ENCODE measurements at regions not wholly inside any gene's neighbourhood (a gene's known extent, or its start where the extent isn't known, plus 50 kb on each side); places are given as distances from the start of the nearest gene placed in this dataset.

DNA sequence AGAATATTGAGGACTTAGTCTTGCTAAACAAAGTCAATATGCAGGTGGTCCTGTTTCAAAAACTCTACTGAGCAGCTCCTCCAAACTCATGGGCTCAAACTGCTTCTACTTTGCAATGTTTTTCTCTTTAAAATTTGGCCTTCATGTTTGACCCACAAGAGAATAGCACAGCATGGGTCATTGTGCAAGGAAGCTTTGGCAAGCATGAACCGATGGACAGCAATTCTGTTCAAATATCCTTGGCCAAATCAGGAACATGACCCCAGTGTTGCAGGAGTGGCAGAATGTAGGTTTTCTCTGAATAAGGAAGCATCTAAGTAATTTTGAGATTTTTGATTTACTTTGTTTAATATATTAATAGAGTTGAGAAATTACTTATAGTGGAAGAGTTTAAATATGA, 477.9 kb downstream of the KCNJ3 start:
- FAIRE-seq (no peak), DNase-seq (ENCODE audit: low read depth in 1 of 2, low spot score in 2 of 2) (no peak)
- H3K9ac ChIP-seq (replicated peaks in 1 of 4; ENCODE audit: extremely low read depth in 1 of 4, low read depth in 3 of 4, low read length in 3 of 4) = no peak overlapping the region
- H3K79me1 ChIP-seq (ENCODE audit: low read depth, low read length) = no peaks in the 10 kb centered on the region
- WGBS, 2 experiments (ENCODE audit: extremely low coverage in 1 of 2, insufficient coverage in 1 of 2, insufficient read length in 1 of 2, insufficient replicate concordance in 2 of 2, low coverage in 1 of 2, low lambda C conversion rate in 2 of 2, missing lambda C conversion rate in 1 of 2) = 87% methylated on average over 1 of the region's 1 CpG; no CpG with 5 or more reads in 1 of the 2 experiments
- no peaks in the 10 kb centered on the region for H3K36me3 ChIP-seq (ENCODE audit: control insufficient read depth in 2 of 4, insufficient read depth in 4 of 4, low read length in 3 of 4)
- H3K18ac ChIP-seq (ENCODE audit: extremely low read depth, low read length) = no peak overlapping the region
- H2AK5ac ChIP-seq (ENCODE audit: low read depth, low read length) = no peak overlapping the region
- H4K5ac ChIP-seq (ENCODE audit: insufficient read length, low read depth, low read length) = no peak overlapping the region
- no peak overlapping the region for H4K91ac ChIP-seq (replicated peaks; ENCODE audit: insufficient read length, low read length)
- no peak overlapping the region; the same call in 1 of the 2 replicates for H2AFZ ChIP-seq (ENCODE audit: low read length)
- H3K14ac ChIP-seq (ENCODE audit: insufficient read length) = no peak overlapping the region
- no peak overlapping the region for H2BK5ac ChIP-seq (ENCODE audit: low read depth, low read length)
- no peak overlapping the region for H3K23ac ChIP-seq (ENCODE audit: insufficient read length)
- H3K4me1 ChIP-seq (replicated peaks in 1 of 4; ENCODE audit: control insufficient read depth in 3 of 4, insufficient read depth in 4 of 4, low read length in 3 of 4) = no peaks in the 10 kb centered on the region
- no peak overlapping the region for H4K8ac ChIP-seq (ENCODE audit: extremely low read depth, insufficient read depth, low read length)
- no peaks in the 10 kb centered on the region for H3K9me3 ChIP-seq (ENCODE audit: insufficient read depth in 2 of 2, low read depth in 1 of 2, low read length in 1 of 2)
- H3K27ac ChIP-seq (ENCODE audit: low read depth, low read length) = no peak overlapping the region
- H3K79me2 ChIP-seq (ENCODE audit: control insufficient read depth in 1 of 2, insufficient read depth in 2 of 2, low read length in 2 of 2) = no peaks in the 10 kb centered on the region
- no peaks in the 10 kb centered on the region for H4K20me1 ChIP-seq (replicated peaks in 1 of 2; ENCODE audit: control insufficient read depth in 1 of 2, insufficient read depth in 2 of 2, low read length in 2 of 2)
- H2BK20ac ChIP-seq (ENCODE audit: low read length) = no peak overlapping the region
- no peak overlapping the region for H2BK15ac ChIP-seq (ENCODE audit: low read length)
- ChIA-PET CTCF (ENCODE audit: partially characterized antibody) (interaction anchor here (0.9 kb wide), 1 partner anchor 9 kb away, joined by 4 read pairs; no protein-coding TSS in a partner anchor), POLR2A (ENCODE audit: partially characterized antibody) (no interaction called here)
- no peak overlapping the region for H2BK12ac ChIP-seq (ENCODE audit: low read depth, low read length)
- H3K4ac ChIP-seq (replicated peaks; ENCODE audit: insufficient read length, low read depth, low read length) = no peak overlapping the region
- H3K56ac ChIP-seq (replicated peaks; ENCODE audit: insufficient read length, low read depth, low read length) = no peak overlapping the region
- H3K4me3 ChIP-seq (ENCODE audit: extremely low read depth in 1 of 4, insufficient read depth in 2 of 4, low read depth in 3 of 4, low read length in 4 of 4) = no peak overlapping the region
- no peak overlapping the region for H2BK120ac ChIP-seq (replicated peaks; ENCODE audit: low read depth, low read length)
- no peak overlapping the region for H3K4me2 ChIP-seq (ENCODE audit: insufficient read depth in 1 of 2, low read depth in 2 of 2, low read length in 2 of 2)
- peaks cover 0 to 1% (median 0%) of the 10 kb centered on the region in 4 experiments; a peak in 1 of 7 replicates for H3K27me3 ChIP-seq (replicated peaks in 1 of 4; ENCODE audit: control insufficient read depth in 3 of 4, extremely low read depth in 1 of 4, insufficient read depth in 3 of 4, low read length in 3 of 4)
- H3K23me2 ChIP-seq (ENCODE audit: low read depth, low read length) = no peaks in the 10 kb centered on the region
- TF ChIP-seq, protein P1, sequence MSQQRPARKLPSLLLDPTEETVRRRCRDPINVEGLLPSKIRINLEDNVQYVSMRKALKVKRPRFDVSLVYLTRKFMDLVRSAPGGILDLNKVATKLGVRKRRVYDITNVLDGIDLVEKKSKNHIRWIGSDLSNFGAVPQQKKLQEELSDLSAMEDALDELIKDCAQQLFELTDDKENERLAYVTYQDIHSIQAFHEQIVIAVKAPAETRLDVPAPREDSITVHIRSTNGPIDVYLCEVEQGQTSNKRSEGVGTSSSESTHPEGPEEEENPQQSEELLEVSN (IDR thresholded peaks at IDR 0.05) = no peak
- TF ChIP-seq JUND (IDR thresholded peaks at IDR 0.05; ENCODE audit: low read length) (no peak), POLR2AphosphoS5 (IDR thresholded peaks at IDR 0.05; ENCODE audit: low read depth, low read length) (no peak), RAD21 (IDR thresholded peaks at IDR 0.05 in 1 of 2, conservative IDR thresholded peaks at IDR 0.05 in 1 of 2; ENCODE audit: low read depth in 2 of 2, low read length in 2 of 2) (no peak), YY1 (IDR thresholded peaks at IDR 0.05; ENCODE audit: low read depth, low read length) (no peak), KDM1A (IDR thresholded peaks at IDR 0.05; ENCODE audit: borderline replicate concordance, low read length) (no peak), TCF12 (IDR thresholded peaks at IDR 0.05; ENCODE audit: low read depth, low read length) (no peak), SP4 (IDR thresholded peaks at IDR 0.05; ENCODE audit: low read length) (no peak), HDAC6 (IDR thresholded peaks at IDR 0.05; ENCODE audit: low read depth, low read length) (no peak), BACH1 (IDR thresholded peaks at IDR 0.05; ENCODE audit: low read length) (no peak), ZNF274 (IDR thresholded peaks at IDR 0.05; ENCODE audit: borderline replicate concordance, extremely low read depth, low read length) (no peak), CTBP2 (IDR thresholded peaks at IDR 0.05; ENCODE audit: borderline replicate concordance, insufficient read depth, insufficient read length, low read length) (no peak), SIN3A (conservative IDR thresholded peaks at IDR 0.05 in 1 of 2, IDR thresholded peaks at IDR 0.05 in 1 of 2; ENCODE audit: low read depth in 1 of 2, low read length in 2 of 2) (no peak)
- TF ChIP-seq, protein P2, sequence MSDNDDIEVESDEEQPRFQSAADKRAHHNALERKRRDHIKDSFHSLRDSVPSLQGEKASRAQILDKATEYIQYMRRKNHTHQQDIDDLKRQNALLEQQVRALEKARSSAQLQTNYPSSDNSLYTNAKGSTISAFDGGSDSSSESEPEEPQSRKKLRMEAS (IDR thresholded peaks at IDR 0.05) = no peak

All from H1 (cell line).